ENCODE measurements at regions not wholly inside any gene's neighbourhood (a gene's known extent, or its start where the extent isn't known, plus 50 kb on each side); places are given as distances from the start of the nearest gene placed in this dataset.

DNA sequence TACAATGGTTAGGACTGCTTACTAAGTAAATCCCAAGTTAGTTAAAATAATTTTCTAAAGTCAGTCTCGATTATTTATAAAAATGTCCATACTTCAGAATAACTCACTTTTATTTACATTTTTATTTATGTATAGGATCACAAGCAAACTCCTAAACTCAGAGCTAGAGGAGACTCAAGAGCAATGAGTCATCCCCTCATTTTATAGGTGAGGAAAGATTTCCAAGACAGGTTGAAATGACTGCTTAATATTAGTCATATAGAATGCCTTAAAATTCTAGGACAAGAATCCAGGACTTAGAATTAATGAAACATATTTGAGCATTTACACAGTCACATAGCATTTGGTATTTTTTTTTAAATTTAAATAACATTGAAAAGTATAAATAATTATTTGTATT is 983.8 kb downstream of the SI start:
- H3K27me3 ChIP-seq (replicated peaks; ENCODE audit: insufficient read depth) = no peaks in the 10 kb centered on the region
- no peaks in the 10 kb centered on the region for H3K4me1 ChIP-seq (ENCODE audit: control insufficient read depth in 1 of 2, low read depth in 2 of 2)
- no peak for DNase-seq (ENCODE audit: low spot score)
- H3K36me3 ChIP-seq = no peaks in the 10 kb centered on the region
- TF ChIP-seq, protein P1, sequence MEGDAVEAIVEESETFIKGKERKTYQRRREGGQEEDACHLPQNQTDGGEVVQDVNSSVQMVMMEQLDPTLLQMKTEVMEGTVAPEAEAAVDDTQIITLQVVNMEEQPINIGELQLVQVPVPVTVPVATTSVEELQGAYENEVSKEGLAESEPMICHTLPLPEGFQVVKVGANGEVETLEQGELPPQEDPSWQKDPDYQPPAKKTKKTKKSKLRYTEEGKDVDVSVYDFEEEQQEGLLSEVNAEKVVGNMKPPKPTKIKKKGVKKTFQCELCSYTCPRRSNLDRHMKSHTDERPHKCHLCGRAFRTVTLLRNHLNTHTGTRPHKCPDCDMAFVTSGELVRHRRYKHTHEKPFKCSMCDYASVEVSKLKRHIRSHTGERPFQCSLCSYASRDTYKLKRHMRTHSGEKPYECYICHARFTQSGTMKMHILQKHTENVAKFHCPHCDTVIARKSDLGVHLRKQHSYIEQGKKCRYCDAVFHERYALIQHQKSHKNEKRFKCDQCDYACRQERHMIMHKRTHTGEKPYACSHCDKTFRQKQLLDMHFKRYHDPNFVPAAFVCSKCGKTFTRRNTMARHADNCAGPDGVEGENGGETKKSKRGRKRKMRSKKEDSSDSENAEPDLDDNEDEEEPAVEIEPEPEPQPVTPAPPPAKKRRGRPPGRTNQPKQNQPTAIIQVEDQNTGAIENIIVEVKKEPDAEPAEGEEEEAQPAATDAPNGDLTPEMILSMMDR (IDR thresholded peaks at IDR 0.05) = no peak
- no peak for ATAC-seq (ENCODE audit: insufficient number of reproducible peaks, low FRiP score, low read depth)
- no peak overlapping the region for H3K4me3 ChIP-seq
- no peak overlapping the region for H3K27ac ChIP-seq
- H3K9me3 ChIP-seq = no peaks in the 10 kb centered on the region

DNA sequence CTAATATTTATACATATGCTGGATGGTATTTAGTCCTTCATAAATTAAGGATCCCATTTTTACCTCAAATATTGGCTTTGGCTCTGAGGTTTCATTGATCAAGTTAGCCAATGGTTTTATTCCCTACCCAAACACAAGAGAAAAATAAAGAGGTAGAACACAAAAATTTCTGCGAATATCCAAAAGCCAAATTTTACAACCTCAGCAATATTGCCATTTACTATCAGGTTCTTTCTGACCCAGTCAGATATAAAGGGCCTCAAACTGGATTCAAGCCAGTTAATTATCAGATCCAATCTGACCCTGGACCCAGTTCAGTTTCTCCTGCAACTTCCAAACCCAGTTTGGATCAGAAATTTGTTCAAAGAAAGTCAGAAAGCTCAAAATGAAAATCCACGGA is 998.1 kb downstream of the SI start:
- H3K4me1 ChIP-seq (ENCODE audit: control insufficient read depth in 1 of 2, low read depth in 2 of 2) = no peaks in the 10 kb centered on the region
- peaks cover 4% of the 10 kb centered on the region for H3K9me3 ChIP-seq
- no peaks in the 10 kb centered on the region for H3K36me3 ChIP-seq
- TF ChIP-seq, protein P1 (IDR thresholded peaks at IDR 0.05) = no peak
- no peak for DNase-seq (ENCODE audit: low spot score)
- no peak overlapping the region for H3K4me3 ChIP-seq
- no peak overlapping the region for H3K27ac ChIP-seq
- no peaks in the 10 kb centered on the region for H3K27me3 ChIP-seq (replicated peaks; ENCODE audit: insufficient read depth)
- no peak for ATAC-seq (ENCODE audit: insufficient number of reproducible peaks, low FRiP score, low read depth)

DNA sequence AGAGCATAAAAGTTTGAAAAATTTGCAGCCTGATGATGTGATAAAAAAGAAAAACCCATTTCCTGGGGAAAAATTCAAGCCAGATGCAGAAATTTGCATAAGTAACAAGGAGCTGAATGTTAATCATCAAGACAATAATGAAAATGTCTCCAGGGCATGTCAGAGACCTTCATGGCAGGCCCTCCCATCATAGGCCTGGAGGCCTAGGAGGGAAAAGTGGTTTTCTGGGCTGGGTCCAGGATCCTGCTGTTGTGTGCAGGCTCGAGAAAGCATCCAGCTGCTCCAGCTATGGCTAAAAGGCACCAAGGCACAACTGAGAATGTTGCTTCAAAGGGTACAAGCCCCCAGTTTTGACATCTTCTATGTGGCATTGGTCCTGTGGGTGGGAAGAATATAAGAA is 1014.0 kb downstream of the SI start:
- Histone ChIP-seq H3K36me3 (no peaks in the 10 kb centered on the region), H3K9me3 (no peaks in the 10 kb centered on the region), H3K27me3 (replicated peaks; ENCODE audit: insufficient read depth) (no peaks in the 10 kb centered on the region), H3K27ac (no peak overlapping the region), H3K4me3 (no peak overlapping the region), H3K4me1 (ENCODE audit: control insufficient read depth in 1 of 2, low read depth in 2 of 2) (no peaks in the 10 kb centered on the region)
- ATAC-seq (ENCODE audit: insufficient number of reproducible peaks, low FRiP score, low read depth) (no peak), DNase-seq (ENCODE audit: low spot score) (no peak)
- TF ChIP-seq, protein P1 (IDR thresholded peaks at IDR 0.05) = no peak

DNA sequence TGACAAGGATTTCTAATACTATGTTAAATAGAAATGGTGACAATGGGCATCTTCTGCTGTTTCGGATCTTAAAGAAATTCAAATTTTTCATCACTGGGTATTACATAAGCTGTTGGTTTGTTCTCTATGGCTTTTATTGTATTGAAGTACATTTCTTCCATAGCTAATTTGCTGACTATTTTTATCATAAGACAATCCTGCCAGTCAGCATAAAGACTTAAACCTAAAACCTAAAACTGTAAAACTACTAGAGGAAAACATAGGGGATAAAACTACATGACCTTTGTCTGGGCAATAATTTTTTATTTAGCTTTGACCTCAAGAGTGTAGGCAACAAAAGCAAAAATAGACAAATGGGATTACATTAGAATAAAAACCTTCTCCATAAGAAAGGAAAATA is 1017.4 kb downstream of the SI start:
- H3K4me1 ChIP-seq (ENCODE audit: control insufficient read depth in 1 of 2, low read depth in 2 of 2) = no peaks in the 10 kb centered on the region
- DNase-seq (ENCODE audit: low spot score) = no peak

DNA sequence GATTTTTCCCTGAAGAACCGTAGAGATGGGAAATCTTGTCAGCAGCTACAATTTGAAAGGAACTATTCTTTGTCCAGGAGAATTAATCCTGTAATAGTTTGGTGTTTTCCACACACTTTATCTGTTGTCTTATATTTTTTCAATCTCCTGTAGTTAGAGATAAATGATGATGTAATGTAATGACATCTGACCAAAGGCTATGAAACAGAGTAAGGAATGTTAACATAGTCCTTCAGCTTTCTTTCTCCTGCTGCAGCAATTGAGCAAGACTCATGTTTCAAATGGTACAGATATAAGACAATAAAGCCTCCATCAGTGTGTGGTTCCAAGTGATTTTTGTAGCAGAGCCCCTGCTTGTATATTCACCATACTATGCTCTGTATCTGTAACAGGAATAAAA is 1028.4 kb downstream of the SI start:
- ATAC-seq (ENCODE audit: insufficient number of reproducible peaks, low FRiP score, low read depth) = no peak
- TF ChIP-seq, protein P1 (IDR thresholded peaks at IDR 0.05) = no peak

More for the DNA sequence above, 1017.4 kb downstream of the SI start:
- H3K4me3 ChIP-seq = no peak overlapping the region
- no peaks in the 10 kb centered on the region for H3K27me3 ChIP-seq (replicated peaks; ENCODE audit: insufficient read depth)
- TF ChIP-seq, protein P1 (IDR thresholded peaks at IDR 0.05) = no peak
- no peaks in the 10 kb centered on the region for H3K9me3 ChIP-seq
- no peak for ATAC-seq (ENCODE audit: insufficient number of reproducible peaks, low FRiP score, low read depth)
- no peak overlapping the region for H3K27ac ChIP-seq
- no peaks in the 10 kb centered on the region for H3K36me3 ChIP-seq

More for the DNA sequence above, 1028.4 kb downstream of the SI start:
- H3K27me3 ChIP-seq (replicated peaks; ENCODE audit: insufficient read depth) = no peaks in the 10 kb centered on the region
- no peaks in the 10 kb centered on the region for H3K36me3 ChIP-seq
- no peaks in the 10 kb centered on the region for H3K9me3 ChIP-seq
- DNase-seq (ENCODE audit: low spot score) = no peak
- no peak overlapping the region for H3K4me3 ChIP-seq
- no peak overlapping the region for H3K27ac ChIP-seq
- H3K4me1 ChIP-seq (ENCODE audit: control insufficient read depth in 1 of 2, low read depth in 2 of 2) = no peaks in the 10 kb centered on the region

Measured in thoracic aorta (tissue), 2 donors.